PC-3 (cell line): ENCODE measurements at regions not wholly inside any gene's neighbourhood (a gene's known extent, or its start where the extent isn't known, plus 50 kb on each side); places are given as distances from the start of the nearest gene placed in this dataset.

Source experiments
- ATAC-seq: fragments of 200-7000 bp; cut with Tn5 transposase; 2 replicates; pipeline ENCODE4 v1.9.1; 2020; ENCODE audit warnings: mild to moderate bottlenecking, moderate library complexity
- BruUV-seq: library from RNA; stranded (reverse); fragments of 400-500 nt; replicated peaks from 2 replicates; lab custom pipeline; 2021; lab: Mats Ljungman, UMichigan
- CTCF ChIA-PET: fragments of 300-600 bp; sonication (Branson Sonifier 250); formaldehyde crosslinking; loops from one replicate; lab custom pipeline; 2022; ENCODE audit warnings: antibody characterized with exemption; lab: Charles Lee
- POLR2A ChIA-PET: fragments of 300-600 bp; sonication (Branson Sonifier 250); formaldehyde crosslinking; loops from one replicate; lab custom pipeline; 2022; ENCODE audit warnings: antibody characterized with exemption; ENCODE audit not compliant: unreplicated experiment; lab: Charles Lee
- DNase-seq: peaks from one replicate; pipeline ENCODE4 v3.0.0-alpha.2; 2015
- H2AFZ ChIP-seq: fragments of 300-600 bp; sonication (generic); 2 replicates; pipeline ENCODE4 v1.6.0; 2016; ENCODE audit warnings: antibody characterized with exemption, low read length
- H3F3A ChIP-seq: fragments of 300-600 bp; sonication (generic); one replicate; pipeline ENCODE4 v1.6.0; 2017; ENCODE audit warnings: antibody characterized with exemption, low read length, control low read depth, mild to moderate bottlenecking; ENCODE audit not compliant: unreplicated experiment
- H3K27ac ChIP-seq: fragments of 300-600 bp; sonication (generic); 2 replicates; pipeline ENCODE4 v1.5.1; 2016; ENCODE audit warnings: mild to moderate bottlenecking, low read length
- H3K27me3 ChIP-seq: fragments of 300-600 bp; sonication (generic); 2 replicates; pipeline ENCODE4 v1.6.1; 2016; ENCODE audit warnings: low read length, mixed read lengths
- H3K36me3 ChIP-seq: fragments of 300-600 bp; sonication (generic); 2 replicates; pipeline ENCODE4 v1.6.1; 2016; ENCODE audit warnings: low read depth, mixed run types, low read length, mixed read lengths
- H3K4me1 ChIP-seq: fragments of 300-600 bp; sonication (generic); 2 replicates; pipeline ENCODE4 v1.5.1; 2016; ENCODE audit warnings: low read length; ENCODE audit not compliant: insufficient read depth
- H3K4me2 ChIP-seq: fragments of 300-600 bp; sonication (generic); 2 replicates; pipeline ENCODE4 v1.6.0; 2016; ENCODE audit warnings: low read length
- H3K4me3 ChIP-seq: fragments of 300-600 bp; sonication (generic); 2 replicates; pipeline ENCODE4 v1.5.1; 2016; ENCODE audit warnings: mild to moderate bottlenecking, low read length, mixed read lengths
- H3K79me2 ChIP-seq: fragments of 300-600 bp; sonication (generic); 2 replicates; pipeline ENCODE4 v1.6.1; 2017; ENCODE audit warnings: low read length, mixed read lengths
- H3K9ac ChIP-seq: fragments of 300-600 bp; sonication (generic); 2 replicates; pipeline ENCODE4 v1.6.0; 2016; ENCODE audit warnings: mild to moderate bottlenecking, low read length
- H3K9me2 ChIP-seq: fragments of 300-600 bp; sonication (generic); replicated peaks from 2 replicates; pipeline ENCODE4 v1.6.1; 2016; ENCODE audit warnings: mixed run types, low read length, mixed read lengths
- H3K9me3 ChIP-seq: fragments of 300-600 bp; sonication (generic); 2 replicates; pipeline ENCODE4 v1.6.1; 2016; ENCODE audit warnings: low read length, mixed read lengths
- H4K20me1 ChIP-seq: fragments of 300-600 bp; sonication (generic); 2 replicates; pipeline ENCODE4 v1.6.1; 2016; ENCODE audit warnings: low read length, mixed read lengths
- EZH2 ChIP-seq: fragments of 300-600 bp; sonication (generic); IDR thresholded peaks from one replicate; pipeline ENCODE4 v1.6.1; 2017; ENCODE audit warnings: antibody characterized with exemption, mild to moderate bottlenecking, low read length; ENCODE audit not compliant: unreplicated experiment
- EZH2phosphoT487 ChIP-seq: fragments of 300-600 bp; sonication (generic); IDR thresholded peaks from 2 replicates; pipeline ENCODE4 v1.6.1; 2018; ENCODE audit warnings: mild to moderate bottlenecking, antibody characterized with exemption, low read length, borderline replicate concordance
- intact Hi-C: fragments of 100-400 bp; cut with micrococcal nuclease; formaldehyde crosslinking; loops from 2 replicates; pipeline ENCODE4 v1.9.0; 2023
- TF ChIP-seq, protein P1 (sequence below): fragments of 300-600 bp; sonication (generic); conservative IDR thresholded peaks from 2 replicates; pipeline ENCODE4 v1.5.1; 2017; ENCODE audit warnings: antibody characterized with exemption, low read depth, mild to moderate bottlenecking, low read length

DNA sequence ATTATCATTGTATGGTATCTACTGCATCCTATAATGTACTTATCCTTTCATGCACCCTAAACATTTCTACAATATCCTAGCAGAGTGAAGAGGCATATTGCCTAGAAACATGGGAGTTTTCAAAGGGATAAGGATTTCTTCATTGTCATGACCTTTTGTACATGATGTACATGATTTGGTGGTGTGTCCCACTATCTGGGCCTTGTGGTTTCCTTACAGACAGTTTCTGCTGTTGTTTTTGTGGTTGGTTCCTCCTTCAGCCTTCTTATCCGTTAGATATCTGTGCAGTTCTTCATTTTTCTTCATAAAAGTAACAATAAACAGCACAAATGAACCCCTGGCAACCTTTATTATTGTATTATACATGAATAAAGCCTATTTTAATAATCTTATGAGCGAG lies 70.4 kb upstream of the BACH1 start:
- TF ChIP-seq EZH2, result no peak
- TF ChIP-seq, protein P1, sequence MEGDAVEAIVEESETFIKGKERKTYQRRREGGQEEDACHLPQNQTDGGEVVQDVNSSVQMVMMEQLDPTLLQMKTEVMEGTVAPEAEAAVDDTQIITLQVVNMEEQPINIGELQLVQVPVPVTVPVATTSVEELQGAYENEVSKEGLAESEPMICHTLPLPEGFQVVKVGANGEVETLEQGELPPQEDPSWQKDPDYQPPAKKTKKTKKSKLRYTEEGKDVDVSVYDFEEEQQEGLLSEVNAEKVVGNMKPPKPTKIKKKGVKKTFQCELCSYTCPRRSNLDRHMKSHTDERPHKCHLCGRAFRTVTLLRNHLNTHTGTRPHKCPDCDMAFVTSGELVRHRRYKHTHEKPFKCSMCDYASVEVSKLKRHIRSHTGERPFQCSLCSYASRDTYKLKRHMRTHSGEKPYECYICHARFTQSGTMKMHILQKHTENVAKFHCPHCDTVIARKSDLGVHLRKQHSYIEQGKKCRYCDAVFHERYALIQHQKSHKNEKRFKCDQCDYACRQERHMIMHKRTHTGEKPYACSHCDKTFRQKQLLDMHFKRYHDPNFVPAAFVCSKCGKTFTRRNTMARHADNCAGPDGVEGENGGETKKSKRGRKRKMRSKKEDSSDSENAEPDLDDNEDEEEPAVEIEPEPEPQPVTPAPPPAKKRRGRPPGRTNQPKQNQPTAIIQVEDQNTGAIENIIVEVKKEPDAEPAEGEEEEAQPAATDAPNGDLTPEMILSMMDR, result no peak
- TF ChIP-seq EZH2phosphoT487, result no peak
- Histone ChIP-seq H2AFZ (no peak overlapping the region), H3K4me1 (peaks cover 8% of the 10 kb centered on the region; the same call in 1 of the 2 replicates), H3K4me3 (no peak overlapping the region), H3K9me2 (no peaks in the 10 kb centered on the region), H4K20me1 (no peaks in the 10 kb centered on the region), H3K27me3 (no peaks in the 10 kb centered on the region), H3K79me2 (no peaks in the 10 kb centered on the region), H3K36me3 (no peaks in the 10 kb centered on the region), H3K4me2 (no peak overlapping the region), H3K9ac (no peak overlapping the region), H3F3A (no peaks in the 10 kb centered on the region), H3K27ac (no peak overlapping the region), H3K9me3 (no peaks in the 10 kb centered on the region)
- intact Hi-C loops, result no loop called here
- ChIA-PET POLR2A (no interaction called here), CTCF (no interaction called here)
- ATAC-seq (no peak), DNase-seq (no peak)
- BruUV-seq, result no TSS peak

DNA sequence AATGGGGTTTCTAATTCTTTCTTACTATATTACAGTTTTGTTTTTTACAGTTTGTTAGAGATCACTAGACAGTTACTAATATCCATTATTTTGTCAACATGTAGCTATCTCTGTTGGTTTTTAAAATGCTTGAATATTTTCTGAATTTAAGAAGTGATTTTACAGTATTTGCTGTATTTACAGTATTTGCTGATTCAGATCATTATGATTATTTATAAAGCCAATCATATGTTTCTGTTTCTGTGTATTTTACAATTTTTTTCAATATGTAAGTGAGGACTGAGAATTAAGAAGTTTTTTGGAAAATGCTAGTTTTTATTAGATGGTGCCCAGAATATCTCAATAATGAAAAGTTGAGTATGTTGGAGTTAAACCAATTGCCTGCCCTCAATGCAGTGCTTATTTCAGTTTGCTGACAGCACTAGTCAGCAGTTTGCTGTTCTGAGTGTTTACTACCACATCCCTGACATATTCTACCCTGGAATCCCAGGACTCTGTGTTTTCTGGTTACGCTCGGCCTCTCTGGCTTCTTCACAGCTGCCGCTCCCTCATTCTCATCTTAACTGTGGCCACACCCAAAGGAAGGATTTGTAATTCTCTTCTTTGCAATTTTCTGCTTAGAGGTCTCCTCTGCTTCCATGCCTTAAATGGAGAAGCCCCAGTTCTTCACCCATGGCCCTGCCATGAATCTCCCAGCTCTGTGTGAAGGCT lies 68.0 kb upstream of the BACH1 start:
- H3F3A ChIP-seq, result no peaks in the 10 kb centered on the region
- BruUV-seq, result no TSS peak
- H3K9ac ChIP-seq, result no peak overlapping the region
- H3K27ac ChIP-seq, result no peak overlapping the region
- ATAC-seq (no peak), DNase-seq (no peak)
- H3K36me3 ChIP-seq, result no peaks in the 10 kb centered on the region
- TF ChIP-seq, protein P1, result no peak
- no peak for TF ChIP-seq EZH2phosphoT487
- no peak for TF ChIP-seq EZH2
- intact Hi-C loops, result no loop called here
- no peaks in the 10 kb centered on the region for H3K79me2 ChIP-seq
- H3K27me3 ChIP-seq, result no peaks in the 10 kb centered on the region
- no peaks in the 10 kb centered on the region for H4K20me1 ChIP-seq
- POLR2A ChIA-PET, result no interaction called here
- peaks cover 8% of the 10 kb centered on the region; the same call in 1 of the 2 replicates for H3K4me1 ChIP-seq
- CTCF ChIA-PET, result no interaction called here
- no peak overlapping the region for H3K4me2 ChIP-seq
- no peaks in the 10 kb centered on the region for H3K9me2 ChIP-seq
- H3K9me3 ChIP-seq, result no peaks in the 10 kb centered on the region
- H3K4me3 ChIP-seq, result no peak overlapping the region
- no peak overlapping the region for H2AFZ ChIP-seq

DNA sequence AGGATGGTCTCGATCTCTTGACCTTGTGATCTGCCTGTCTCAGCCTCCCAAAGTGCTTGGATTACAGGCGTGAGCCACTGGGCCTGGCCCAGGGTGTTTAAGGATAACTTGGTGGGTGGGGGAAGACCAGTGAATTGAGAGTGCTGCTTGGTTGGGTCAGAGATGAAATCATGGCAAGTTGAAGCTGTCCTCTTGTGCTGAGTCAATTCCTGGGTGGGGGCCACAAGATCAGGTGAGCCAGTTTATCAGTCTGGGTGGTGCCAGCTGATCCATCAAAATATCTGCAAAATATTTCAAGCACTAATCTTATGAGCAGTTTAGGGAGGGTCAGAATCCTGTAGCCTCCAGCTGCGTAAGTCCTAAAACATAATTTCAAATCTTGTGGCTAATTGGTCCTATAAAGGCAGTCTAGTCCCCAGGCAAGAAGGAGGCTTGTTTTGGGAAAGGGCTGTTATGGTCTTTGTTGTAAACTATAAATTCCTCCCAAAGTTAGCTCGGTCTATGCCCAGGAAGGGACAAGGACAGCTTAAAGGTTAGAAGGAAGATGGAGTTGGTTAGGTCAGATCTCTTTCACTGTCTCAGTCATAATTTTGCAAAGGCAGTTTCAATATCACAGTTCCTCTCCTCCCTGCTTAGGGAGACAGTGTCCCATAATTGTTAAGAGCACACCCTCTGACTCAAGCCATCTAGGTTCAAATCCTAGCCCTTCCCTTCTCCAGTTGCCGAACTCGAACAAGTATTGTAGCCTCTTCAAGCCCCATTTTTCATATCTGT lies 66.8 kb upstream of the BACH1 start:
- no TSS peak for BruUV-seq
- ChIA-PET POLR2A (no interaction called here), CTCF (no interaction called here)
- H3K9me3 ChIP-seq, result no peaks in the 10 kb centered on the region
- H3K36me3 ChIP-seq, result no peaks in the 10 kb centered on the region
- H3K9me2 ChIP-seq, result no peaks in the 10 kb centered on the region
- no peaks in the 10 kb centered on the region for H3K79me2 ChIP-seq
- H3K4me2 ChIP-seq, result no peak overlapping the region
- H3K4me3 ChIP-seq, result no peak overlapping the region
- H3F3A ChIP-seq, result no peaks in the 10 kb centered on the region
- H3K27me3 ChIP-seq, result no peaks in the 10 kb centered on the region
- no peak for DNase-seq
- H2AFZ ChIP-seq, result no peak overlapping the region
- no peak overlapping the region for H3K9ac ChIP-seq
- intact Hi-C loops, result no loop called here
- no peak overlapping the region for H3K27ac ChIP-seq
- no peak for ATAC-seq
- peaks cover 8% of the 10 kb centered on the region; the same call in 1 of the 2 replicates for H3K4me1 ChIP-seq
- H4K20me1 ChIP-seq, result no peaks in the 10 kb centered on the region
- no peak for TF ChIP-seq EZH2phosphoT487
- TF ChIP-seq, protein P1, result no peak
- no peak for TF ChIP-seq EZH2
